Epithelial cell of proximal tubule (primary cell): ENCODE measurements at regions not wholly inside any gene's neighbourhood (a gene's known extent, or its start where the extent isn't known, plus 50 kb on each side); places are given as distances from the start of the nearest gene placed in this dataset.
A peak's percentile ranks its signal among the peaks of the same experiment; 100 is the strongest.
"Not testable (repeated sequence)": the region's sequence is repeated elsewhere in the genome, so short reads cannot be mapped to it uniquely, and the experiment has no call there.

ENCODE experiments used
- DNase-seq: peaks from one replicate; pipeline ENCODE4 v3.0.0-alpha.2; 2011; ENCODE audit warnings: low read depth
- H3K4me3 ChIP-seq: 2 replicates; pipeline ENCODE4 v1.5.1; 2011; ENCODE audit warnings: low read depth, mild to moderate bottlenecking, low read length
- TF ChIP-seq, protein P1 (sequence below): conservative IDR thresholded peaks from 2 replicates; pipeline ENCODE4 v1.5.1; 2012; ENCODE audit warnings: low read depth, mild to moderate bottlenecking, low read length

DNA sequence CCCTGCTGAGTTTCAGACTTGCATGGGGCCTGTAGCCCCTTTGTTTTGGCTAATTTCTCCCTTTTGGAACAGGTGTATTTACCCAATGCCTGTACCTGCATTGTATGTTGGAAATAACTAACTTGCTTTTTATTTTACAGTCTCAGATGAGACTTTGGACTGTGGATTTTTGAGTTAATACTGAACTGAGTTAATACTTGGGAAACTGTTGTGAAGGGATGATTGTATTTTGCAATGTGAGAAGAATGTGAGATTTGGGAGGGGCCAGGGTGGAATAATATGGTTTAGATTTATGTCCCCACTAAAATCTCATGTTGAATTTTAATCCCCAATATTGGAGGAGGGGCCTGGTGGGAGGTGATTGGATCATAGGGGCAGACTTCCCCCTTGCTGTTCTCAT, 99.1 kb upstream of the IRAK1BP1 start:
- H3K4me3 ChIP-seq = no peak overlapping the region
- no peak for DNase-seq
- TF ChIP-seq, protein P1, sequence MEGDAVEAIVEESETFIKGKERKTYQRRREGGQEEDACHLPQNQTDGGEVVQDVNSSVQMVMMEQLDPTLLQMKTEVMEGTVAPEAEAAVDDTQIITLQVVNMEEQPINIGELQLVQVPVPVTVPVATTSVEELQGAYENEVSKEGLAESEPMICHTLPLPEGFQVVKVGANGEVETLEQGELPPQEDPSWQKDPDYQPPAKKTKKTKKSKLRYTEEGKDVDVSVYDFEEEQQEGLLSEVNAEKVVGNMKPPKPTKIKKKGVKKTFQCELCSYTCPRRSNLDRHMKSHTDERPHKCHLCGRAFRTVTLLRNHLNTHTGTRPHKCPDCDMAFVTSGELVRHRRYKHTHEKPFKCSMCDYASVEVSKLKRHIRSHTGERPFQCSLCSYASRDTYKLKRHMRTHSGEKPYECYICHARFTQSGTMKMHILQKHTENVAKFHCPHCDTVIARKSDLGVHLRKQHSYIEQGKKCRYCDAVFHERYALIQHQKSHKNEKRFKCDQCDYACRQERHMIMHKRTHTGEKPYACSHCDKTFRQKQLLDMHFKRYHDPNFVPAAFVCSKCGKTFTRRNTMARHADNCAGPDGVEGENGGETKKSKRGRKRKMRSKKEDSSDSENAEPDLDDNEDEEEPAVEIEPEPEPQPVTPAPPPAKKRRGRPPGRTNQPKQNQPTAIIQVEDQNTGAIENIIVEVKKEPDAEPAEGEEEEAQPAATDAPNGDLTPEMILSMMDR = no peak

DNA sequence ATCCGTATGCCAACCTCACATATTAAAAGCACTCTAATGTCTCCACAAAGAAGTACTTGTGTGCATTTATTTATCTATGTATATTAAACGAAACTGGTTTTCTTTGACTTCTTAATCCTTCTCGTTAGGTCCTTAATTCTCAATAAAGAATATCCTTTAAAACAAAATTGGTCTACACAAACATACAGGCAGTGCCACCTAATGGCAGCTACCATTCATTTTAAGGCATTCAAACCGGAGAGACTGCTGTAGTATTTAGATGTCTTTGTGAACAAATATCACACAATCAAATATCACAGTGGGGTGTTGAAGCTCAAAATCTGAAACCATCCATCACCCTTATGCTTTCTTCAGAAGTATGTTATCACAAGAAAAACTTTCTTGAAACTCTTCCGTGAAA, 96.6 kb upstream of the IRAK1BP1 start:
- no peak for DNase-seq
- TF ChIP-seq, protein P1 = peak; percentile 36
- no peak overlapping the region for H3K4me3 ChIP-seq

DNA sequence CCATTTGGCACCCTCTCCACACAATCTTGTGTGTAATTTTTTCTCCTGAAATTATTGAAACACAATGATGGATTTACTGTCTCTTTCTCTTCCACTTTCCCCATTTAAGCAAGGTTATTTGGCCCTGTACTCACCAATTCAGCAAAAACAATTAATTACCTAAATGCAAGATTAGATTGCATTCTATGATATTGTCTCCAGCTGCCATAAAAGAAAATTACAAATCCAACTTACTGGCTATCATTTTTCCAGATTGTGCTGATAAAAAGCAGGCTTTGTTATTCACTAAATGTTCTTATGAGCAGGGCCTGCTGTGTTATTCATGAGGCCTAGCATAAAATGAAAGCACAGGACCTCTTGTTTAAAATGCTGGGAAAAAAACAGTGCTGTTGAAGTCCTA, 95.8 kb upstream of the IRAK1BP1 start:
- no peak overlapping the region for H3K4me3 ChIP-seq
- TF ChIP-seq, protein P1 = no peak
- no peak for DNase-seq

- no peak overlapping the region for H3K4me3 ChIP-seq
- DNase-seq = no peak
- TF ChIP-seq, protein P1 = no peak
Measured at GRCh38 chr6:78781001-78781400, 86.3 kb upstream of the IRAK1BP1 start.

GRCh38 chr6:78783366-78783765, 84.0 kb upstream of the IRAK1BP1 start:
- DNase-seq, H3K4me3 ChIP-seq: not testable (repeated sequence)

GRCh38 chr6:78797270-78797669, 70.1 kb upstream of the IRAK1BP1 start:
- DNase-seq = no peak
- no peak overlapping the region for H3K4me3 ChIP-seq
- TF ChIP-seq, protein P1 = no peak

DNA sequence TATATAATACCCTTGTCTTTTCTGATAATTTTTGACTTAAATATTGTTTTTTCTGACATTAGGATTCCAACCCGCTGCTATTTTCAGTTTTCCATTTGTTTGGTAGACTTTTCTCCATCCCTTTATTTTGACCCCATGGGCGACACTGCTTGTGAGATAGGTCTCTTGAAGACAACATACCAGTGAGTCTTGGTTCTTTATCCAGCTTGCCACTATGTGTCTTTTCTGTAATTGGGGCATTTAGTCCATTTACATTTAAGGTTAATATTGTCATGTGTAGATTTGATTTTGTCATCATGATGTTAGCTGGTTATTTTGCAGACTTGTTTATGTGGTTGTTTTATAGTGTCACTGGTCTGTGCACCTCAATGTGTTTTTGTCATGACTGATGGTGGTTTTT, 67.7 kb upstream of the IRAK1BP1 start:
- H3K4me3 ChIP-seq = no peak overlapping the region
- no peak for DNase-seq
- TF ChIP-seq, protein P1 = no peak

- not testable (repeated sequence) for DNase-seq, H3K4me3 ChIP-seq
Measured at GRCh38 chr6:78806792-78807191, 60.6 kb upstream of the IRAK1BP1 start.

DNA sequence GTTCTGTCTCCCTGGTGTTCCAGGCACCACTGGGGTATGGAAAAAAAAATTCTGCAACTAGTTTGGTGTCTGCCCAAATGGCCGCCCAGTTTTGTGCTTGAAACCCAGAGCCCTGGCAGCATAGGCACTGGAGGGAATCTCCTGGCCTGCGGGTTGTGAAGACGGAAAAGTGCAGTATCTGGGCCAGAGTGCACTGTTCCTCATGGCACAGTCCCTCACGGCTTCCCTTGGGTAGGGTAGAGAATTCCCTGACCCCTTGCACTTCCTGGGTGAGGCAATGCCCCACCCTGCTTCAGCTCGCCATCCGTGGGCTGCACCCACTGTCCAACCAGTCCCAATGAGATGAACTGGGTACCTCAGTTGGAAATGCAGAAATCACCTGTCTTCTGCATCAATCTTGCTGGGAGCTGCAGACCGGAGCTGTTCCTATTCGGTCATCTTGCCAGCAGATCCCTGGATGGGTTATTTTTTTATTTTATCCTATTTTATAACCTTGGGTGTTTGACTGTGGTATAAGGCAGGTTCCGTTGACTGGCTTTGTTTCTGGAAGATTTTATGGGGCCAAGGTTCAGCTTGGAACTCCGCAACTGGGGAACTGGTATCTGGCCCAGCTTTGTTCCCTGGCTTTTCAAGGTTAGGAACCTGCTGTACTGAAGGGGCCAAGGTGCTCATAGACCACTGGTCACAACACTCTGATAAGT, 59.5 kb upstream of the IRAK1BP1 start:
- not testable (repeated sequence) for DNase-seq, H3K4me3 ChIP-seq
